C4-2B (cell line): ENCODE measurements at regions not wholly inside any gene's neighbourhood (a gene's known extent, or its start where the extent isn't known, plus 50 kb on each side); places are given as distances from the start of the nearest gene placed in this dataset.
A peak's percentile ranks its signal among the peaks of the same experiment; 100 is the strongest.

Experiments
- CTCF ChIP-seq: fragments of 450-650 bp; conservative IDR thresholded peaks from 2 replicates; pipeline ENCODE4 v1.5.1; 2017; ENCODE audit warnings: mild to moderate bottlenecking
- ZFX ChIP-seq: fragments of 450-650 bp; IDR thresholded peaks from 2 replicates; pipeline ENCODE4 v1.6.1; 2017

GRCh38 chr5:3417376-3417943, 178.2 kb upstream of the IRX1 start:
- TF ChIP-seq CTCF (peak; percentile 21), ZFX (no peak)
